ENCODE measurements at regions not wholly inside any gene's neighbourhood (a gene's known extent, or its start where the extent isn't known, plus 50 kb on each side); places are given as distances from the start of the nearest gene placed in this dataset.

- Histone ChIP-seq H3K4me3 (ENCODE audit: insufficient read depth, low read length, poor library complexity, severe bottlenecking) (no peak overlapping the region), H3K27ac (ENCODE audit: low read depth, low read length) (no peak overlapping the region), H3K27me3 (ENCODE audit: low read length) (no peaks in the 10 kb centered on the region), H3K4me2 (ENCODE audit: low read depth, low read length, poor library complexity, severe bottlenecking) (no peak overlapping the region), H3K9me3 (ENCODE audit: insufficient read depth, low read length) (no peaks in the 10 kb centered on the region), H3F3A (ENCODE audit: insufficient read depth) (no peaks in the 10 kb centered on the region), H4K20me1 (ENCODE audit: low read depth, low read length) (no peaks in the 10 kb centered on the region), H2AFZ (ENCODE audit: low read depth, low read length, severe bottlenecking) (no peak overlapping the region), H3K9ac (ENCODE audit: low read length) (no peak overlapping the region), H3K9me2 (replicated peaks; ENCODE audit: insufficient read depth, low read length) (no peaks in the 10 kb centered on the region), H3K36me3 (ENCODE audit: low read length) (no peaks in the 10 kb centered on the region), H3K79me2 (ENCODE audit: insufficient read depth, low read length) (no peaks in the 10 kb centered on the region)
- TF ChIP-seq EZH2phosphoT487 (conservative IDR thresholded peaks at IDR 0.05; ENCODE audit: low read length) (no peak), CTCF (IDR thresholded peaks at IDR 0.05; ENCODE audit: insufficient read depth, low read length, poor library complexity, severe bottlenecking) (no peak)
These were observed 192.9 kb downstream of the NUAK1 start for GRCh38 chr12:105945880-105946279.

- H3K9ac ChIP-seq (ENCODE audit: low read length), result no peak overlapping the region
- no peak for TF ChIP-seq CTCF (IDR thresholded peaks at IDR 0.05; ENCODE audit: insufficient read depth, low read length, poor library complexity, severe bottlenecking)
- no peak for TF ChIP-seq EZH2phosphoT487 (conservative IDR thresholded peaks at IDR 0.05; ENCODE audit: low read length)
- H3K9me3 ChIP-seq (ENCODE audit: insufficient read depth, low read length), result no peaks in the 10 kb centered on the region
- no peaks in the 10 kb centered on the region for H3K27me3 ChIP-seq (ENCODE audit: low read length)
- no peak overlapping the region for H3K4me3 ChIP-seq (ENCODE audit: insufficient read depth, low read length, poor library complexity, severe bottlenecking)
- H3K4me2 ChIP-seq (ENCODE audit: low read depth, low read length, poor library complexity, severe bottlenecking), result no peak overlapping the region
- no peaks in the 10 kb centered on the region for H4K20me1 ChIP-seq (ENCODE audit: low read depth, low read length)
- H3F3A ChIP-seq (ENCODE audit: insufficient read depth), result no peaks in the 10 kb centered on the region
- H3K27ac ChIP-seq (ENCODE audit: low read depth, low read length), result no peak overlapping the region
- H3K36me3 ChIP-seq (ENCODE audit: low read length), result no peaks in the 10 kb centered on the region
- no peak overlapping the region for H2AFZ ChIP-seq (ENCODE audit: low read depth, low read length, severe bottlenecking)
- no peaks in the 10 kb centered on the region for H3K9me2 ChIP-seq (replicated peaks; ENCODE audit: insufficient read depth, low read length)
- H3K79me2 ChIP-seq (ENCODE audit: insufficient read depth, low read length), result no peaks in the 10 kb centered on the region
These were observed 192.3 kb downstream of the NUAK1 start for GRCh38 chr12:105946493-105946901.

- H3K9ac ChIP-seq (ENCODE audit: low read length), result no peak overlapping the region
- H3K36me3 ChIP-seq (ENCODE audit: low read length), result no peaks in the 10 kb centered on the region
- TF ChIP-seq CTCF (IDR thresholded peaks at IDR 0.05; ENCODE audit: insufficient read depth, low read length, poor library complexity, severe bottlenecking) (no peak), EZH2phosphoT487 (conservative IDR thresholded peaks at IDR 0.05; ENCODE audit: low read length) (no peak)
- no peaks in the 10 kb centered on the region for H3K79me2 ChIP-seq (ENCODE audit: insufficient read depth, low read length)
- no peaks in the 10 kb centered on the region for H3K27me3 ChIP-seq (ENCODE audit: low read length)
- H2AFZ ChIP-seq (ENCODE audit: low read depth, low read length, severe bottlenecking), result no peak overlapping the region
- H4K20me1 ChIP-seq (ENCODE audit: low read depth, low read length), result no peaks in the 10 kb centered on the region
- no peaks in the 10 kb centered on the region for H3K9me3 ChIP-seq (ENCODE audit: insufficient read depth, low read length)
- H3K4me3 ChIP-seq (ENCODE audit: insufficient read depth, low read length, poor library complexity, severe bottlenecking), result no peak overlapping the region
- H3K27ac ChIP-seq (ENCODE audit: low read depth, low read length), result no peak overlapping the region
- no peak overlapping the region for H3K4me2 ChIP-seq (ENCODE audit: low read depth, low read length, poor library complexity, severe bottlenecking)
- no peaks in the 10 kb centered on the region for H3K9me2 ChIP-seq (replicated peaks; ENCODE audit: insufficient read depth, low read length)
- no peaks in the 10 kb centered on the region for H3F3A ChIP-seq (ENCODE audit: insufficient read depth)
These were observed 190.8 kb downstream of the NUAK1 start for GRCh38 chr12:105947906-105948305.
